ENCODE measurements at regions not wholly inside any gene's neighbourhood (a gene's known extent, or its start where the extent isn't known, plus 50 kb on each side); places are given as distances from the start of the nearest gene placed in this dataset.

DNA sequence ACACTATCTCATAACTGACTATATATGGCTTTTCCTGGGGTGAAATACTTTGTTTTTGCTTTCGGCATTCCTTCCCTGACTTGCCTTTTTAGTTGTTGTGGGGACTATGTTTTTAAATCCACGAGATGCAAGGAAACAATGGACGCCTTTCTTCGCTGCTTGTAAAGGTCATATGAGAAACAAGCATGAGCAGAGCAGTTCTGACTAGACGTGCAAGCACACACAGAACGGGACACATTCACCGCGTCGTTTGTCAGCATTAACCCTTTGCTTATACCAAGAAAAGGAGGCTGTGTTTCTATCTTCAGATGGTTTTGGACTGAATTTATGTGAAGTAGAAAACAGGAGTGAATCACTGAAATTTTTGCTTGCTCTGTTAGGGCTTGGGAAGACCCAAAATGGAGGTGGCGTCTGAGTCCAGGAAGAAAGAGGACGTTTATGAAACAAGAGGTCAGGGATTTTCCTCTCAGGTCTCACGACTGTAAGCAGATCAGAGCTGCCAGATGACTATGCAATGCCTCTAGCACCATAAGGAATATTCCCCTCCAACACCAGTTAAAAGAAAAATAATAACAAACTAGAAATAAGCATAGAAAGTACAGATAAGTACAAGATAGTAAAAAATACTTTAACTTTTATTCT lies 358.9 kb downstream of the DLEU7 start:
- TF ChIP-seq, protein P1, sequence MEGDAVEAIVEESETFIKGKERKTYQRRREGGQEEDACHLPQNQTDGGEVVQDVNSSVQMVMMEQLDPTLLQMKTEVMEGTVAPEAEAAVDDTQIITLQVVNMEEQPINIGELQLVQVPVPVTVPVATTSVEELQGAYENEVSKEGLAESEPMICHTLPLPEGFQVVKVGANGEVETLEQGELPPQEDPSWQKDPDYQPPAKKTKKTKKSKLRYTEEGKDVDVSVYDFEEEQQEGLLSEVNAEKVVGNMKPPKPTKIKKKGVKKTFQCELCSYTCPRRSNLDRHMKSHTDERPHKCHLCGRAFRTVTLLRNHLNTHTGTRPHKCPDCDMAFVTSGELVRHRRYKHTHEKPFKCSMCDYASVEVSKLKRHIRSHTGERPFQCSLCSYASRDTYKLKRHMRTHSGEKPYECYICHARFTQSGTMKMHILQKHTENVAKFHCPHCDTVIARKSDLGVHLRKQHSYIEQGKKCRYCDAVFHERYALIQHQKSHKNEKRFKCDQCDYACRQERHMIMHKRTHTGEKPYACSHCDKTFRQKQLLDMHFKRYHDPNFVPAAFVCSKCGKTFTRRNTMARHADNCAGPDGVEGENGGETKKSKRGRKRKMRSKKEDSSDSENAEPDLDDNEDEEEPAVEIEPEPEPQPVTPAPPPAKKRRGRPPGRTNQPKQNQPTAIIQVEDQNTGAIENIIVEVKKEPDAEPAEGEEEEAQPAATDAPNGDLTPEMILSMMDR (tag by site-specific recombination; IDR thresholded peaks at IDR 0.05) = no peak
- TF ChIP-seq SETDB1 (IDR thresholded peaks at IDR 0.05; ENCODE audit: insufficient read length, low read length) = no peak
- no peak for TF ChIP-seq ZNF211 (tag by site-specific recombination; IDR thresholded peaks at IDR 0.05; ENCODE audit: low read depth)
- TF ChIP-seq, protein P2, sequence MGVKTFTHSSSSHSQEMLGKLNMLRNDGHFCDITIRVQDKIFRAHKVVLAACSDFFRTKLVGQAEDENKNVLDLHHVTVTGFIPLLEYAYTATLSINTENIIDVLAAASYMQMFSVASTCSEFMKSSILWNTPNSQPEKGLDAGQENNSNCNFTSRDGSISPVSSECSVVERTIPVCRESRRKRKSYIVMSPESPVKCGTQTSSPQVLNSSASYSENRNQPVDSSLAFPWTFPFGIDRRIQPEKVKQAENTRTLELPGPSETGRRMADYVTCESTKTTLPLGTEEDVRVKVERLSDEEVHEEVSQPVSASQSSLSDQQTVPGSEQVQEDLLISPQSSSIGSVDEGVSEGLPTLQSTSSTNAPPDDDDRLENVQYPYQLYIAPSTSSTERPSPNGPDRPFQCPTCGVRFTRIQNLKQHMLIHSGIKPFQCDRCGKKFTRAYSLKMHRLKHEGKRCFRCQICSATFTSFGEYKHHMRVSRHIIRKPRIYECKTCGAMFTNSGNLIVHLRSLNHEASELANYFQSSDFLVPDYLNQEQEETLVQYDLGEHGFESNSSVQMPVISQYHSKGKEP (tag by site-specific recombination; IDR thresholded peaks at IDR 0.05) = no peak
- TF ChIP-seq BCL11B (tag by site-specific recombination; IDR thresholded peaks at IDR 0.05; ENCODE audit: low read depth) = no peak
- no peak for TF ChIP-seq YY1 (tag by site-specific recombination; IDR thresholded peaks at IDR 0.05)

Measured in HEK293 (cell line).